BLaER1 treated with 17β-estradiol and CSF1 and Interleukin-3, amounts not matched to agents 10 nM and 100 nM (cell line): ENCODE measurements at regions not wholly inside any gene's neighbourhood (a gene's known extent, or its start where the extent isn't known, plus 50 kb on each side); places are given as distances from the start of the nearest gene placed in this dataset.

Experiments used
- H3K27ac ChIP-seq, 11 experiments: shearing (Covaris generic); formaldehyde crosslinking; 2 replicates each; pipeline ENCODE4 v1.8.1; 2022
- H3K27me3 ChIP-seq, 11 experiments: shearing (Covaris generic); formaldehyde crosslinking; 2 replicates each; pipeline ENCODE4 v1.8.1; 2022
- H3K36me3 ChIP-seq, 11 experiments: shearing (Covaris generic); formaldehyde crosslinking; 2 replicates each; pipeline ENCODE4 v1.8.1; 2022
- H3K4me1 ChIP-seq, 10 experiments: shearing (Covaris generic); formaldehyde crosslinking; 2 replicates each; pipeline ENCODE4 v1.8.1; 2022
- H3K4me2 ChIP-seq, 11 experiments: shearing (Covaris generic); formaldehyde crosslinking; 2 replicates each; pipeline ENCODE4 v1.8.1; 2022
- H3K4me3 ChIP-seq, 10 experiments: shearing (Covaris generic); formaldehyde crosslinking; 2 replicates each; pipeline ENCODE4 v1.8.1; 2022
- H3K9ac ChIP-seq, 11 experiments: shearing (Covaris generic); formaldehyde crosslinking; 2 replicates each; pipeline ENCODE4 v1.8.1; 2022
- H3K9me3 ChIP-seq, 11 experiments: shearing (Covaris generic); formaldehyde crosslinking; replicated peaks in 1 of 11; 2 replicates each; pipeline ENCODE4 v1.8.1; 2022
- H4K20me1 ChIP-seq, 11 experiments: shearing (Covaris generic); formaldehyde crosslinking; 2 replicates each; pipeline ENCODE4 v1.8.1; 2022
- Cebpa-rat ChIP-seq, 11 experiments: shearing (Covaris generic); IDR thresholded peaks; 2 replicates each; pipeline ENCODE4 v1.8.1; 2022

DNA sequence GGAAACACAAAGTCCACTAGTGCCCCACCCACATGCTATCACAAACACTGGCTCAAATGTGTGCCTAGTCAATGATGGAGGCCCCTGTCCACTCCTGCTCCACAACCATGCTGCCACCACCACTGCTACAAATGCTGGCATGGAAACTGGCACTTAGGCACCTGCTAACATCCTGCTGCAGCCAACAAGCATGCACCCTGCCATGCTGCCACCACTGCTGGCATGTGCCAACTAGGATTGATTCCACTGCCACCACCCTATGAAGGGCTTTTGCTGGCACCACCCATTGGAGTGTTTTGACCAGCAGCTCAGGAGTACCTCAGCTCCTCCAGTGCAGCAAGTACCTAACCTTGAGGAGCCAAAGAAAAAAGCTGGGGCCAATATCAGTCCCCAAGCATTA, 236.6 kb downstream of the CCDC59 start:
- no peak for TF ChIP-seq Cebpa-rat (IDR thresholded peaks at IDR 0.05)
- H3K4me1 ChIP-seq: peaks cover 0 to 13% (median 0%) of the 10 kb centered on the region in 10 experiments; a peak in 2 of 20 replicates
- H3K9ac ChIP-seq: no peak overlapping the region
- no peak overlapping the region for H3K27ac ChIP-seq
- H3K4me3 ChIP-seq: no peak overlapping the region
- H3K9me3 ChIP-seq: 0 out of 22 replicates have a peak, but pooled peaks cover 0 to 4% (median 0%) of the 10 kb centered on the region in 11 experiments
- H3K4me2 ChIP-seq: no peak overlapping the region
- no peaks in the 10 kb centered on the region for H3K27me3 ChIP-seq
- no peaks in the 10 kb centered on the region for H3K36me3 ChIP-seq
- no peaks in the 10 kb centered on the region for H4K20me1 ChIP-seq

DNA sequence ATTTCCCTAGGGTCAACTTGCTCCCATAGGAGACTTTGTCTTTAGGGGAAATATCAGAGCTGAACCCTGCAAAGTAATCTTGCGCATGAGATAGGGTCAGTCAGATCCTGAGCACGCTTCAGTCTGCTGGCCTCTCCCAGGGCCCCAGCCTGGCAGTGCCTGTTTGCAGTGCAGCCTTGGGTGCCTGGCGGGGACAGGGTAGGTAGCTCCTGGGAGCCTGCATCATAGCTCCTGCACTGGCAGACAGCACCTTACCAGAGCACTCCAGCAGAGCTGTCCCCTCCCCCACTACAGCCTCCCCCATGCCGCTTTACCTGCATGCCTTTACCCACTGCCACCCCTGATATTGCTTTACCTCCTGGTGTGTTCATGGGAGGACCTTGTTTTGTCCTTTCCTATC, 237.3 kb downstream of the CCDC59 start:
- no peak overlapping the region for H3K4me3 ChIP-seq
- no peak for TF ChIP-seq Cebpa-rat (IDR thresholded peaks at IDR 0.05)
- H3K9ac ChIP-seq: no peak overlapping the region

DNA sequence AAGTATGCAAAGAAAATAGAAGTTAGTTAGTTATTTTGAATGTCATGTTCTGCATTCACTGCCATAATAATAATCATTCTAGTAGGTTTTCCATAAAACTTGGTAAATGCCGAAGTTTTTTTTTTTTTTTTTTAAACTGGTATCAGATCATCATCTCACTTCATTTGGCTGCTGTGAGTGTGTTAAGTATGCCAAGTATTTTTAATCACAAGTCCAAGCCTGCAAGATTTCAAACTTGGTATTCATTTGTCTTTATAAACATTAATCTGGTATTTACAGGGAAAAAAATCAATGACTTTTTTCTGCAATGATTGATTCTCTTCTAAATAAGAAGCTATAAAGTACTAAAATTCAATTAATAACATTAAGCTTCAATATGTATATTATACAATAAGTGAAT, 248.9 kb downstream of the CCDC59 start:
- Histone ChIP-seq H3K4me1 (no peaks in the 10 kb centered on the region), H3K9me3 (no peaks in the 10 kb centered on the region), H3K27ac (no peak overlapping the region), H3K9ac (no peak overlapping the region), H3K4me3 (no peak overlapping the region), H4K20me1 (no peaks in the 10 kb centered on the region), H3K4me2 (no peak overlapping the region), H3K27me3 (no peaks in the 10 kb centered on the region), H3K36me3 (no peaks in the 10 kb centered on the region)
- TF ChIP-seq Cebpa-rat (IDR thresholded peaks at IDR 0.05): no peak

More for the DNA sequence above, 237.3 kb downstream of the CCDC59 start:
- Histone ChIP-seq H3K4me2 (no peak overlapping the region), H3K27me3 (no peaks in the 10 kb centered on the region), H3K27ac (no peak overlapping the region), H3K4me1 (peaks cover 0 to 8% (median 0%) of the 10 kb centered on the region in 10 experiments; a peak in 1 of 20 replicates), H3K9me3 (0 out of 22 replicates have a peak, but pooled peaks cover 0 to 4% (median 0%) of the 10 kb centered on the region in 11 experiments), H3K36me3 (no peaks in the 10 kb centered on the region), H4K20me1 (no peaks in the 10 kb centered on the region)

DNA sequence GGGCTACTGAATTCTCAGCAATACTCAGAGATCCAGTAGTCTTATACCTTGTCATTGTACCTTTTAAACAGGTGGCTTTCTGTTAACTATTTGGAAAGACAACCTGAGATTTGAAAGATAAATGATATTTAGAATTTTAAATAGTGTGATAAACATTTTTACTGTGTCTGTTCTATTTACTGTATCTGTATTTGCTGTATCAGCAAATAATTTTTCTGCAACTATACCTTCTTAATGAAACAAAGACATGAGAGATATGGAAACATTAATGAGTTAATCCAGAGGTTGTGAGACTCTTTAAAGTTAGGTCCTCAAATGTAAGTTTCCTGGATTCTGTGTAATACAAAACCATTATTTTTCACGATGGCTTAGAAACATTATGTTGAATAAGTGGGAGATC, 249.6 kb downstream of the CCDC59 start:
- Histone ChIP-seq H3K27ac (no peak overlapping the region), H3K27me3 (no peaks in the 10 kb centered on the region), H3K4me3 (no peak overlapping the region), H3K9ac (no peak overlapping the region), H4K20me1 (no peaks in the 10 kb centered on the region), H3K4me2 (no peak overlapping the region), H3K36me3 (no peaks in the 10 kb centered on the region), H3K9me3 (no peaks in the 10 kb centered on the region), H3K4me1 (no peaks in the 10 kb centered on the region)
- TF ChIP-seq Cebpa-rat (IDR thresholded peaks at IDR 0.05): no peak

DNA sequence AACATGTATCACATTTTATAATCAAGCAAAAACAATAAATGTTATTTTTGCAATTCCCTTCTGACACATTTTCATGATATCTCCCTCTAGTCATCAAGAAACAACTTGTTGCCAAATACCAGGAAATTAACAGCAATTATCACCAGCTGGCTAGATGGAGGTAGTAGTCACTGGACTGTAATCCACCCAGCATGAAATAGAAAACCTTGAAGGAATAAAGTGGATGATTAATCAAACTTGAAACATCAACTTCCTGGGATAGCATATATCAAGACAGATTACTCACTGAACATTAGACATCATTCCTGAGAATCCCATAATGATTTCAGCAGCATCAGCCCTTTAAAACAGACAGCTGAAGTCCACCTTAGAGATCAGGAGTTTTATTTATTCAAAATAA, 259.0 kb downstream of the CCDC59 start:
- no peak for TF ChIP-seq Cebpa-rat (IDR thresholded peaks at IDR 0.05)

DNA sequence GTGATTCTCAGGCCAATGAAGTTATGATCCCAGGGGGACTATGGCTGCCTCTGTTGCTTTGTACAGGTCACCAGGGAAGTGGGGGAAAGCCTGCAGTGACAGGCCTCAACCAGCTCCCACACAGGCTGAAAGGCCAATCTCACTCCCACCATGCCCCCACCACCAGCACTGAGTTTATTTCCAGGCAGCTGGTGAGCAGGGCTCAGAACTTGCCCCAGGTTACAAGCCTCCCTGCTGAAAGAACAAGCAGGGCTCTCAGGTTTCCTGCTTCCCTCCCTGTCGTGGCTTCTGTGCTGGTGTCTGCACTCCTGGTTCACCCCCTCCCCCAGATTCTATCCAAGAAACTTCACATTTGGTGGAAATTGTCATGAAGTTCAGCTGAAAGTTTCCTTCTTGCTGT, 260.3 kb downstream of the CCDC59 start:
- no peak for TF ChIP-seq Cebpa-rat (IDR thresholded peaks at IDR 0.05)
- Histone ChIP-seq H3K36me3 (no peaks in the 10 kb centered on the region), H3K4me1 (peaks cover 0 to 11% (median 3%) of the 10 kb centered on the region in 10 experiments; a peak in 10 of 20 replicates), H4K20me1 (no peaks in the 10 kb centered on the region), H3K27ac (no peak overlapping the region), H3K4me2 (peak overlapping the region in 6 of 11 experiments; percentile 18 to 43 (median 28); a peak in 8 of 22 replicates), H3K4me3 (no peak overlapping the region), H3K27me3 (no peaks in the 10 kb centered on the region), H3K9ac (no peak overlapping the region), H3K9me3 (peaks cover 0 to 7% (median 0%) of the 10 kb centered on the region in 11 experiments; a peak in 3 of 22 replicates)

More for the DNA sequence above, 259.0 kb downstream of the CCDC59 start:
- Histone ChIP-seq H3K4me2 (no peak overlapping the region), H3K27ac (no peak overlapping the region), H3K27me3 (no peaks in the 10 kb centered on the region), H3K4me1 (peaks cover 0 to 11% (median 3%) of the 10 kb centered on the region in 10 experiments; a peak in 10 of 20 replicates), H3K9ac (no peak overlapping the region), H3K36me3 (no peaks in the 10 kb centered on the region), H3K9me3 (peaks cover 0 to 2% (median 0%) of the 10 kb centered on the region in 11 experiments; a peak in 3 of 22 replicates), H3K4me3 (no peak overlapping the region), H4K20me1 (no peaks in the 10 kb centered on the region)

DNA sequence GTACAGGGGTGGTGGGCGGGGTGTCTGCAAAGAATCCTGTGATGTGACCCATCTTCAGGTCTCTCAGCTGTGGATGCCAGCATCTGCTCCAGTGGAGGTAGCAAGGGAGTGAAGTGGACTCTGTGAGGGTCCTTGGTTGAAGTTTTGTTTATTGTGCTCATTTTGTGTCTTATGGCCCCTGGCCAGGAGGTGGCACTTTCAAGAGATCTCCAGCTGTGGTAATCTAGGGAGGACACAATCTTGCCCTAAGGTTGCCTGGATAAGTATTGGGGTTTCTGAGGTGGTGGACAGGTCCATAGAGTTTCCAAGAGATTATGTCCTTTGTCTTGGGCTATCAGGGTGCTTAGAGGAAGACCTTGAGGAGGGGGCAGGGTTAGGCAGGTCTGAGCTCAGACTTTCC, 260.7 kb downstream of the CCDC59 start:
- Histone ChIP-seq H3K36me3 (no peaks in the 10 kb centered on the region), H3K4me2 (peak overlapping the region in 6 of 11 experiments; percentile 18 to 43 (median 28); a peak in 8 of 22 replicates), H3K27me3 (no peaks in the 10 kb centered on the region), H4K20me1 (no peaks in the 10 kb centered on the region), H3K4me3 (no peak overlapping the region), H3K27ac (no peak overlapping the region), H3K4me1 (peaks cover 0 to 11% (median 3%) of the 10 kb centered on the region in 10 experiments; a peak in 10 of 20 replicates), H3K9me3 (peaks cover 0 to 7% (median 0%) of the 10 kb centered on the region in 11 experiments; a peak in 2 of 22 replicates), H3K9ac (no peak overlapping the region)
- no peak for TF ChIP-seq Cebpa-rat (IDR thresholded peaks at IDR 0.05)

DNA sequence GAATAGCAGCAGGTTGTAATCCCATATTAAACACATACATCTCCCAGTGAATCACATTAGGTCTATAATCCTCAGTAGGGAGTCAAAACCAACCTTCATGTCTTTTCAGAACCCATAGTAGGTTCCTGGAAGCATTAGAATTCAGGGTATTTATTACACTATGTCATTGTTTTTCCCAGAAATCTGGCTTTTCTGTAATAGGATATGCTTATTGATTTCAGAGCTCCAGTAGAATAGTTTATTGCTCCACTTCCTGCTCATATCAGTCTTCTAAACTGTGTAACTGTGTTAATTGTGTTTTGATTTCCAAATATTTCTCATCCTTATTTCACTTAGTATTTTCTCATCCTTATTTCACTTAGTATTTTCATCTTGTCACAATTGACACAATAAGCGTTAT, 268.0 kb downstream of the CCDC59 start:
- H3K27me3 ChIP-seq: no peaks in the 10 kb centered on the region
- TF ChIP-seq Cebpa-rat (IDR thresholded peaks at IDR 0.05): no peak
- no peak overlapping the region for H3K4me2 ChIP-seq

DNA sequence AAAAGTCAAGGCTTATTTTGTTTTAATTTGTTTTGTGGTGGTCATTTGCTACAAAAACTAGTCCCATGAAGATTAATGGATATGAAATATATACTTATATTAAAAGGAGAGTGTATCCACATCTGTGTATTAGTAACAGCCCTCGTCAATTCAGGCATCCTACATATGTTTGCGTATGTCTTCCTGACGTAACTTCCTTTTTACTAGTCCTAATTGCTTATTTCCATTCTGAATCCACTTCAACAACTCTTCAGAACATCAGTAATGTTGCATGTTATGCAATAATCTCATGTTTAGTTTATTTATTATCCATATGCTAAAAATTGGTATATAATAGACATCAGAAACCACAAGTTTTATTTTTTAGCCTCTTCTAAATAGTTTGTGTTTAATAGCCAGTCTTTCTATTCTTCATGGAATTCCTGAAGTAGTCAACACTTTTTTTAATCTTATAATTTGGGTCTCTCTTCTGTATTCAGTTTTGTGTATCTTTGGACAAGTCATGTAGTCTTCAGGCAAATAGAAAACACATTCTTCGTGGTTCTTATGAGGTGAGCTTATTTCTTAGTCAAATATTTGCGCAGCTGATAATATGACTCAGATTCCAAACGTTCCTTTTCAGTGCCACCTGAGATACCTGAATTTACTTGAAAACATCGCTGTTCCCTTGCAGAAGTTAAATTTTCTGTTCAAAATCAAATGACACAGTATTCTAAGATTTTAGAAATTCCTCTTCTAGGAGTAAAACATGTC, 268.6 kb downstream of the CCDC59 start:
- Histone ChIP-seq H3K9me3 (peaks cover 0 to 10% (median 0%) of the 10 kb centered on the region in 11 experiments; a peak in 4 of 22 replicates), H3K4me3 (no peak overlapping the region), H3K4me2 (no peak overlapping the region), H3K9ac (no peak overlapping the region), H3K4me1 (no peaks in the 10 kb centered on the region), H3K27me3 (no peaks in the 10 kb centered on the region), H3K27ac (no peak overlapping the region), H3K36me3 (no peaks in the 10 kb centered on the region), H4K20me1 (no peaks in the 10 kb centered on the region)
- no peak for TF ChIP-seq Cebpa-rat (IDR thresholded peaks at IDR 0.05)

More for the DNA sequence above, 268.0 kb downstream of the CCDC59 start:
- Histone ChIP-seq H4K20me1 (no peaks in the 10 kb centered on the region), H3K4me1 (no peaks in the 10 kb centered on the region), H3K27ac (no peak overlapping the region), H3K9ac (no peak overlapping the region), H3K36me3 (no peaks in the 10 kb centered on the region), H3K4me3 (no peak overlapping the region), H3K9me3 (0 out of 22 replicates have a peak, but pooled peaks cover 0 to 7% (median 0%) of the 10 kb centered on the region in 11 experiments)
